ENCODE measurements at regions not wholly inside any gene's neighbourhood (a gene's known extent, or its start where the extent isn't known, plus 50 kb on each side); places are given as distances from the start of the nearest gene placed in this dataset.

- Histone ChIP-seq H3K27me3 (ENCODE audit: control insufficient read depth in 2 of 2, insufficient read depth in 2 of 2, low read length in 2 of 2) (no peaks in the 10 kb centered on the region), H3K36me3 (replicated peaks in 1 of 2; ENCODE audit: control insufficient read depth in 1 of 2, insufficient read depth in 2 of 2, low read length in 2 of 2) (no peaks in the 10 kb centered on the region), H3K4me1 (ENCODE audit: control insufficient read depth in 1 of 2, insufficient read depth in 2 of 2, low read length in 2 of 2) (no peaks in the 10 kb centered on the region), H3K79me2 (ENCODE audit: insufficient read depth, low read length) (no peaks in the 10 kb centered on the region), H3K4me3 (replicated peaks in 1 of 3; ENCODE audit: low read depth in 2 of 3, low read length in 3 of 3) (no peak overlapping the region), H3K9ac (ENCODE audit: insufficient read depth, low read length, poor library complexity, severe bottlenecking) (no peak overlapping the region), H2AFZ (ENCODE audit: insufficient read depth, low read depth, low read length, poor library complexity, severe bottlenecking) (no peak overlapping the region), H3K4me2 (replicated peaks; ENCODE audit: extremely low read depth, low read length, poor library complexity, severe bottlenecking) (no peak overlapping the region), H4K20me1 (ENCODE audit: insufficient read depth, low read length) (no peaks in the 10 kb centered on the region), H3K27ac (ENCODE audit: low read depth in 1 of 2, low read length in 2 of 2) (no peak overlapping the region), H3K9me3 (replicated peaks in 1 of 2; ENCODE audit: control insufficient read depth in 1 of 2, insufficient read depth in 1 of 2, low read length in 2 of 2) (no peaks in the 10 kb centered on the region)
- intact Hi-C loops (cut with micrococcal nuclease): no loop called here
- Mint-ChIP-seq H3K27me3 (ENCODE audit: low read depth in 3 of 3) (peaks cover 0 to 1% (median 0%) of the 10 kb centered on the region in 3 donors), H3K27ac (no peak overlapping the region), H3K9me3 (no peaks in the 10 kb centered on the region), H3K36me3 (peaks cover 0 to 2% of the 10 kb centered on the region in 2 donors), H3K4me3 (no peak overlapping the region), H3K4me1 (peaks cover 3% of the 10 kb centered on the region)
- TF ChIP-seq CTCF (IDR thresholded peaks at IDR 0.05): no peak
- WGBS (ENCODE audit: insufficient coverage): 36% methylated on average over 2 of the region's 4 CpGs
- no peak for DNase-seq
These were observed 63.2 kb upstream of the TIAM2 start for GRCh38 chr6:154931711-154932424.

GRCh38 chr6:154932515-154933027 is 62.5 kb upstream of the TIAM2 start:
- no peak for DNase-seq
- H4K20me1 ChIP-seq (ENCODE audit: insufficient read depth, low read length): no peaks in the 10 kb centered on the region
- no peaks in the 10 kb centered on the region for H3K79me2 ChIP-seq (ENCODE audit: insufficient read depth, low read length)
- H3K36me3 Mint-ChIP-seq: peaks cover 0 to 2% of the 10 kb centered on the region in 2 donors
- no peak overlapping the region for H3K9ac ChIP-seq (ENCODE audit: insufficient read depth, low read length, poor library complexity, severe bottlenecking)
- H3K4me3 ChIP-seq (replicated peaks in 1 of 3; ENCODE audit: low read depth in 2 of 3, low read length in 3 of 3): no peak overlapping the region
- no peak overlapping the region for H3K4me3 Mint-ChIP-seq
- no peak overlapping the region for H3K27ac Mint-ChIP-seq
- no peak for TF ChIP-seq CTCF (IDR thresholded peaks at IDR 0.05)
- peaks cover 3% of the 10 kb centered on the region for H3K4me1 Mint-ChIP-seq
- no peaks in the 10 kb centered on the region for H3K9me3 Mint-ChIP-seq
- no peak overlapping the region for H3K4me2 ChIP-seq (replicated peaks; ENCODE audit: extremely low read depth, low read length, poor library complexity, severe bottlenecking)
- H3K27ac ChIP-seq (ENCODE audit: low read depth in 1 of 2, low read length in 2 of 2): no peak overlapping the region
- WGBS (ENCODE audit: insufficient coverage): 100% methylated on average over 1 of the region's 6 CpGs
- no peak overlapping the region for H2AFZ ChIP-seq (ENCODE audit: insufficient read depth, low read depth, low read length, poor library complexity, severe bottlenecking)
- H3K27me3 Mint-ChIP-seq (ENCODE audit: low read depth in 3 of 3): peaks cover 0 to 1% (median 0%) of the 10 kb centered on the region in 3 donors
- no peaks in the 10 kb centered on the region for H3K36me3 ChIP-seq (replicated peaks in 1 of 2; ENCODE audit: control insufficient read depth in 1 of 2, insufficient read depth in 2 of 2, low read length in 2 of 2)
- no peaks in the 10 kb centered on the region for H3K4me1 ChIP-seq (ENCODE audit: control insufficient read depth in 1 of 2, insufficient read depth in 2 of 2, low read length in 2 of 2)
- no peaks in the 10 kb centered on the region for H3K27me3 ChIP-seq (ENCODE audit: control insufficient read depth in 2 of 2, insufficient read depth in 2 of 2, low read length in 2 of 2)
- intact Hi-C loops (cut with micrococcal nuclease): no loop called here
- no peaks in the 10 kb centered on the region for H3K9me3 ChIP-seq (replicated peaks in 1 of 2; ENCODE audit: control insufficient read depth in 1 of 2, insufficient read depth in 1 of 2, low read length in 2 of 2)

All from CD14-positive monocyte (primary cell).